ENCODE measurements at regions not wholly inside any gene's neighbourhood (a gene's known extent, or its start where the extent isn't known, plus 50 kb on each side); places are given as distances from the start of the nearest gene placed in this dataset.
A peak's percentile ranks its signal among the peaks of the same experiment; 100 is the strongest.

- Histone ChIP-seq H3K36me3 (replicated peaks in 1 of 2; ENCODE audit: control insufficient read depth in 1 of 2, insufficient read depth in 2 of 2, low read length in 2 of 2) (no peaks in the 10 kb centered on the region), H3K27ac (ENCODE audit: extremely low read length, insufficient read depth, low read length) (no peak overlapping the region), H3K79me2 (ENCODE audit: insufficient read depth, low read length) (no peaks in the 10 kb centered on the region), H3K9ac (ENCODE audit: insufficient read depth, low read depth, low read length) (no peak overlapping the region), H3K4me1 (ENCODE audit: insufficient read depth, low read length) (no peaks in the 10 kb centered on the region), H3K9me3 (ENCODE audit: low read length) (no peaks in the 10 kb centered on the region), H2AFZ (ENCODE audit: low read length) (no peak overlapping the region), H3K27me3 (ENCODE audit: control insufficient read depth in 1 of 2, insufficient read depth in 2 of 2, low read length in 2 of 2) (peaks cover 0 to 4% of the 10 kb centered on the region in 2 experiments; a peak in 1 of 5 replicates), H4K20me1 (ENCODE audit: insufficient read depth, low read length) (no peaks in the 10 kb centered on the region), H3K4me3 (replicated peaks in 1 of 3; ENCODE audit: insufficient read depth in 1 of 3, low read depth in 2 of 3, low read length in 3 of 3) (no peak overlapping the region), H3K4me2 (ENCODE audit: low read depth, low read length) (no peak overlapping the region)
- ChIA-PET POLR2A (no interaction called here), CTCF (ENCODE audit: low intra/inter-chr PET ratio, low total read pairs) (no interaction called here)
- BruUV-seq (replicated peaks), result no TSS peak
- FAIRE-seq (no peak), DNase-seq (ENCODE audit: low spot score) (no peak), ATAC-seq (no peak)
- intact Hi-C loops (cut with micrococcal nuclease; ENCODE audit: unreplicated experiment) (loop anchor here (5.0 kb wide), 1 partner anchor 216 kb away; no protein-coding TSS in a partner anchor), in situ Hi-C loops (cut with HindIII; ENCODE audit: extremely low pct_ligation_motif_present, low pct_unique_long_range_greater_than_20kb) (loop anchor here (10.0 to 25.0 kb wide), 2 partner anchors 208 to 626 kb away; partner anchors contain the start of gene PLXNC1)
- WGBS (ENCODE audit: low lambda C conversion rate), result 31% methylated on average over 3 of the region's 3 CpGs
- no peak for TF ChIP-seq KLF12 (CRISPR knock-in tag; IDR thresholded peaks at IDR 0.05; ENCODE audit: borderline replicate concordance)
- no peak for TF ChIP-seq MTERF4 (CRISPR knock-in tag; IDR thresholded peaks at IDR 0.05)
Measured at GRCh38 chr12:94762943-94763342, 112.6 kb upstream of the TMCC3 start.

GRCh38 chr12:94762259-94762942 is 112.0 kb upstream of the TMCC3 start:
- Histone ChIP-seq H3K27ac (ENCODE audit: extremely low read length, insufficient read depth, low read length) (no peak overlapping the region), H3K36me3 (replicated peaks in 1 of 2; ENCODE audit: control insufficient read depth in 1 of 2, insufficient read depth in 2 of 2, low read length in 2 of 2) (no peaks in the 10 kb centered on the region), H3K9ac (ENCODE audit: insufficient read depth, low read depth, low read length) (no peak overlapping the region), H2AFZ (ENCODE audit: low read length) (no peak overlapping the region), H4K20me1 (ENCODE audit: insufficient read depth, low read length) (no peaks in the 10 kb centered on the region), H3K79me2 (ENCODE audit: insufficient read depth, low read length) (no peaks in the 10 kb centered on the region), H3K9me3 (ENCODE audit: low read length) (no peaks in the 10 kb centered on the region), H3K4me3 (replicated peaks in 1 of 3; ENCODE audit: insufficient read depth in 1 of 3, low read depth in 2 of 3, low read length in 3 of 3) (no peak overlapping the region), H3K4me2 (ENCODE audit: low read depth, low read length) (no peak overlapping the region), H3K27me3 (ENCODE audit: control insufficient read depth in 1 of 2, insufficient read depth in 2 of 2, low read length in 2 of 2) (peaks cover 0 to 4% of the 10 kb centered on the region in 2 experiments; a peak in 1 of 5 replicates), H3K4me1 (ENCODE audit: insufficient read depth, low read length) (no peaks in the 10 kb centered on the region)
- intact Hi-C loops (cut with micrococcal nuclease; ENCODE audit: unreplicated experiment) (loop anchor here (5.0 kb wide), 1 partner anchor 215 kb away; no protein-coding TSS in a partner anchor), in situ Hi-C loops (cut with HindIII; ENCODE audit: extremely low pct_ligation_motif_present, low pct_unique_long_range_greater_than_20kb) (loop anchor here (10.0 to 25.0 kb wide), 2 partner anchors 208 to 625 kb away; partner anchors contain the start of gene PLXNC1)
- 12% methylated on average over 4 of the region's 4 CpGs for WGBS (ENCODE audit: low lambda C conversion rate)
- POLR2A ChIA-PET, result no interaction called here
- TF ChIP-seq ZFP1 (CRISPR knock-in tag; IDR thresholded peaks at IDR 0.05), result no peak
- peak; percentile 4; the same call in 1 of the 2 replicates for TF ChIP-seq CEBPB (IDR thresholded peaks at IDR 0.05; ENCODE audit: borderline replicate concordance, low read depth, low read length)
- TF ChIP-seq ZNF749 (CRISPR knock-in tag; IDR thresholded peaks at IDR 0.05; ENCODE audit: borderline replicate concordance), result no peak
- TF ChIP-seq TOE1 (CRISPR knock-in tag; IDR thresholded peaks at IDR 0.05), result no peak
- no peak for TF ChIP-seq U2AF2 (IDR thresholded peaks at IDR 0.05; ENCODE audit: low read depth, low read length)
- FAIRE-seq, result no peak
- CTCF ChIA-PET (ENCODE audit: low intra/inter-chr PET ratio, low total read pairs), result no interaction called here
- no TSS peak for BruUV-seq (replicated peaks)
- no peak for DNase-seq (ENCODE audit: low spot score)
- no peak for ATAC-seq
